Urinary bladder (tissue), 3 donors: ENCODE measurements at regions not wholly inside any gene's neighbourhood (a gene's known extent, or its start where the extent isn't known, plus 50 kb on each side); places are given as distances from the start of the nearest gene placed in this dataset.
A peak's percentile ranks its signal among the peaks of the same experiment; 100 is the strongest.

Experiments used
- DNase-seq: peaks from one replicate; pipeline ENCODE4 v3.0.0-alpha.2; 2015; ENCODE audit errors: extremely low spot score
- H3K27ac ChIP-seq: one replicate; pipeline ENCODE4 v1.5.1; 2013; ENCODE audit warnings: low read depth, mild to moderate bottlenecking, moderate library complexity
- H3K36me3 ChIP-seq: one replicate; pipeline ENCODE4 v1.6.1; 2013; ENCODE audit warnings: mild to moderate bottlenecking, moderate library complexity; ENCODE audit not compliant: insufficient read depth
- H3K4me1 ChIP-seq: one replicate; pipeline ENCODE4 v1.6.1; 2013; ENCODE audit warnings: mild to moderate bottlenecking, moderate library complexity; ENCODE audit not compliant: insufficient read depth
- H3K4me3 ChIP-seq: one replicate; pipeline ENCODE4 v1.5.1; 2013; ENCODE audit warnings: low read depth, low read length
- WGBS: extraction: QIAGEN DNeasy Blood & Tissue Kit; methylation state at CpG from one replicate; pipeline ENCODE4 v1.1.7; 2013; 5-methylcytosine and 5-hydroxymethylcytosine counted together
- donor health status: healthy with polysubstance abuse.
- donor health status: healthy.

DNA sequence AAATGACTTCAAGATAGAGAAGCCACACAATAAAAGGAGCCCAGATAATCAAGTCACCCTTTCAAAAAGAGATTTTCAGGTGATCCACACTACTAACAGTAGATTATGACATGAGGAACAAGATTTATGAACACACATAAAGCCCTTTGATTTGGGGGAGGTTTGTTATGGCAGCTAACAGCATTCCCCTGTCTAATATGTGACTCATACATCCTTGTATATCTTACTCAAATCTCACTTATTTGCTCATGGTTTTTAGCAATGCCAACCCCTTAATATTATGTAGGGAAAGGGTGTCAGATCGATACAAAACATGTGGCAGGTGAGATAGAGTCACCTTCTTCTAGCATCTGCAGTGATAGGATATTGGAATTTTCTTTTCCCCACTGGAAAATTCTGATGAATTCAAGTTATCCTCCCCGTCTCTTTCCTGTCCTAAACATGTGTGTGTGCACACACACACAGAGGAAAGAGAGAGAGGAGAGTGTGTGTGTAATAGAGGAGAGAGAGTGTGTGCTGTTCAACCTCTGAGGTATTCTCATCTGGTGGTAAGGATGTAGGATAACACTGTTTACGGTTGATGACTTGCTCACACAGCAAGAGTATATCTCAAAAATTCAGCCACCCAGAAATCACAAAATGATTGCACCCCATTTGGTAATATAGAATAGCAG, 319.9 kb downstream of the KCNC2 start:
- Histone ChIP-seq H3K36me3 (no peaks in the 10 kb centered on the region), H3K27ac (peak overlapping the region; percentile 2), H3K4me3 (no peak overlapping the region), H3K4me1 (no peaks in the 10 kb centered on the region)
- 26% methylated on average over 3 of the region's 3 CpGs for WGBS
- DNase-seq: no peak

DNA sequence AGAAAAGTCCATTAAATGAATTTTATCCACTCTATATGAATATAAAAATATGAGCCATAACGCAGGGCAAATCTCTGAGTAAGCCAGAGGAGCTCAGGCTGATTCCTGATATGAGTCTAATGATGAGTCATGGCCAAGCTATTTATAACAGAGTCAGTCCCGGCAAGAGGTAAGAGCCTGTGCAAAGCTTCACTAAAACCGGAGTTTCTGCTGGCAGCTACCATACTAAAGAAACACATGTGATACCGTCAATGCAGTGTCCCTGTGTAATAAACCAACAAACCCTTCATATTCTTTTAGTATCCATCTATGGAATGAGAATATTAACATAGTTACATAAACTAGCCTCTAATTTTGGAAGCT, 319.4 kb downstream of the KCNC2 start:
- no peaks in the 10 kb centered on the region for H3K4me1 ChIP-seq
- DNase-seq: peak; percentile 48
- no peaks in the 10 kb centered on the region for H3K36me3 ChIP-seq
- no peak overlapping the region for H3K4me3 ChIP-seq
- 7% methylated on average over 4 of the region's 4 CpGs for WGBS
- no peak overlapping the region for H3K27ac ChIP-seq

DNA sequence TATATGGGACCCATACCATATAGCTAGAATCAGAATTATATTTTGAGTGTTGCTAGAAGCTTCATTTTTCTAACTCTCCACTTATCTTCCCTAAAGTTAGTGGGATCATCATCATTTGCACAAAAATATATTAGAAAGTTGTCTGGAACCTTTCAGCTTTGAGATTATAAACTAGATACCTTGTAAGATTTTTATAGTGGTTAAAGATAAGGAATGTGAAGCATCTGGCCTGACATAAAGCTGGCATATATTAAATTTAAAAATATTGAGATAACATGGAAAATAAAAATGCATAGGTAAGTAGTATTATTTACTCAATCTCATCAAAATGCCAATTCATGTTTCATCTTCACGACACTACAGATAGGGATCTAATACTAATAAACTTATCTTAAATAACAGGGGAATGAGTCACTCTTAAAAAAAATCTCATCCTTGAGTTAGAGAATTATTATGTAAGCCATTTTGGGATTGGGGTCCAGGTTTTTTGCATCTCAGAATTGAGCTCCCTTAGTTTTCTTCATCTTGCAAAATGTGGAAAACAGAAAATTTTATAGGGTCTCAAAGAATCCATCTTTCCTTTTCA, 318.5 kb downstream of the KCNC2 start:
- H3K36me3 ChIP-seq: no peaks in the 10 kb centered on the region
- 39% methylated on average over 1 of the region's 1 CpG for WGBS
- no peak overlapping the region for H3K27ac ChIP-seq
- H3K4me1 ChIP-seq: no peaks in the 10 kb centered on the region
- H3K4me3 ChIP-seq: no peak overlapping the region
- no peak for DNase-seq

DNA sequence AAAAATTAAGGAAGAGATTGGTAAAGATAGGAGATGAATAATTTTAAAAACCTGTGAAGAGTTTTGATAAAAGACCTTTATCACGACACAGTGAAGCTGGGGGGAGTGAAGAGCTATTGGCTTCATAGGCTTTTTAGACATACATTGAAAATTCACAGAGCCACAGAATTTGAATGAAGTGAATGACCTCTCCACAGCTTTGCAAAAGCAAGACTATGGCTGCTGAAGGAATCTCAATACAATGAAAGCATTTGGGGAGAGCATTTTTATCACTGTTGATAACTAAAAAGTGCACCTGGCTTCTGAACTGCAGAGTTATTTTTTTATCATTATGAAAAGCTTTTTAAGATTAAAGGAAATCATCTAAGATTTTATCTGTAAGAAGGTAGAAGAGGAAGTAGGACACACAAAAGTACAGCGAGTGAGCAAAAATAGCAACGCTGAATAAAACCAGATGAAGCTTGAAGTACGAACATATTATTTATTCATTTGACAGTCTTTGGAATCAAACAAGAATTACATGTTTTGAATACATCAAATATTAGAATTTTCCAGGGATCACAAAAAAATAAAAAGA, 317.5 kb downstream of the KCNC2 start:
- H3K36me3 ChIP-seq: no peaks in the 10 kb centered on the region
- WGBS: 66% methylated on average over 4 of the region's 4 CpGs
- no peak overlapping the region for H3K27ac ChIP-seq
- DNase-seq: no peak
- no peak overlapping the region for H3K4me3 ChIP-seq
- no peaks in the 10 kb centered on the region for H3K4me1 ChIP-seq

DNA sequence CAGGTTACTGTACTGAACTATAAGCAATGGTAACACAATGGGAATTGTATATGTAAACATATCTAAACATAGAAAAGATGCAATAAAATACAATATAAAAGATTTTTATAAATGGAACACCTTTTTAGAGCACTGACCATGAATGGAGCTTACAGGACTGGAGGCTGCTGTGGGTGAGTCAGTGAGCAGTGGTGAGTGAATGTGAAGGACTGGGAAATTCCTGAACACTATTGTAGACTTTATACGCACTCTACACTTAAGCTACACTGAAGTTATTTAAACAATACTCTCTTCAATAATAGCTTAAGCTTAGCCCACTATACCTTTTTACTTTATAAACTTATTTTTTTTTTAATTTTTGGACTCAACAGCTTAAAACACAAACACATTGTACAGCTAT, 313.5 kb downstream of the KCNC2 start:
- WGBS: 83% methylated on average over 1 of the region's 1 CpG
- Histone ChIP-seq H3K4me1 (no peaks in the 10 kb centered on the region), H3K36me3 (no peaks in the 10 kb centered on the region), H3K4me3 (no peak overlapping the region), H3K27ac (no peak overlapping the region)
- no peak for DNase-seq

DNA sequence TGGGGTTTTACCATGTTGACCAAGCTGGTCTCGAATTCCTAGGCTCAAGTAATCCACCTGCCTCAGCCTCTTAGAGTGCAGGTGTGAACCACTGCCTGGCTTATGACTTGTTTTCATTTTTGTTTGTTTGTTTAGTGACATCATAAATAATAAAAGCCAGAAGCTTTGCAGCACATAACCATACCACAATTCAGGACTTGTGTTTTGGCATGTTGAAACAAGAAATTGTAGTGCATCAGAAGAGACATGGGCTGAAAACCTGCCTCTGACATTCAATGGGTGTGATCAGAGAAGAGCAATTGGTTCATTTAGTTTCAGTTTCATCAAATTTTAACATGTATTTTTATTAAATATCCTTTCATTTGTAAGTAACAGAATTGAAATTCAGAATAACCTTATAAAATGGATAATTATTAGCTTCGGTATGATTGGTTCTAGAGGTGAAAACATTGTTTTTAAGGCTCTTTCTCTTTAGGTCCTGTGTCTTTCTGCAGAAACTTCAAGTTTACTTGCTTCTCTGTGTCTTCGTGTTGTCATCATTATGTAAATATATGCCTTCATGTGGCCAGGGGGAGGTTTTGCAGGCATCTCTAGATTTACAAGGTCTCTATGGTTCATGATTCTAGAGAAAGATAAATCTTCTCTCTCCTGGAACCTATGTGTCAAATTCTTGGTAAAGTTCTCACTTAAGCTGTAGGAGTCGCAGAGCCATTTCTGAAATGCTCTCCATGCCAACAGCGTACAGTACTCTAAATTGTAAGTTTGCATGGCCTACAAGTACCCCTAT, 312.0 kb downstream of the KCNC2 start:
- no peak for DNase-seq
- H3K27ac ChIP-seq: no peak overlapping the region
- no peak overlapping the region for H3K4me3 ChIP-seq
- no peaks in the 10 kb centered on the region for H3K4me1 ChIP-seq
- WGBS: 86% methylated on average over 5 of the region's 5 CpGs
- H3K36me3 ChIP-seq: no peaks in the 10 kb centered on the region

DNA sequence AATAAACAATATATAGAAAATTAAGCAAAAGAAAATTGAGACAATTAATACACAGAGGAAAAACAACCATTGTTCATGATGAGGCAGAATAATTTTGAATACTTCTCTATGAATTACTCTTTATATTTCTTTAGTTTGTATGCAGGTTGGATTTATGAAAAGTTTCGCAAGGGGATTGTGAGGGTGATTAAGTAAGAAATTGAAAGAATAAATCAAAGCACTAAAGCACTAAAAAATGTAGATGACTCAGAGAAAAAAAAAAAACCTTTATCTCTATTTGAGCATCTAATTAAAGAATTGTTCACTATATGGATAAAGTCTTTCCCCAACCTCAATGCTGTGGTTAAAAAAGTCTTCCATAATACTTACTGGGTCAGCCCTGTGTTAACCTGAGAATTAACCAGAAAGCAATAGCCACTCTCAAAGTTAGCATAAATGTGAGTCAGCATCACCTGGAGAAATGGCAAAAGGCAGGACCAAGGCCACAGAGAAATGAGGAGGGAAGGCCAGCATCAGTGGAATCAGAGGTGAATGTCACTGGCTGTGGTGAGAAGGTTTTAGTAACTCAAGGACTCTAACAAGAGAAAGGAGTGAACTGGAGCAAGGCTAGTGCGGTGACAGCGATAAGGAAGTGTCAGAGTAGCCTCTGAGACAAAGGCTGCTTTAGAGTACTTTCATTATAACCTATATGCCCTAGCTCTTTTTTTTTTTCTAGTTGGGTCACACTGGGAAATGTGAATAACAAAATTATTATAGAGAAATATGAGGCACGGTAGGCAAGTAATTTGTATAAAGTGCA, 310.4 kb downstream of the KCNC2 start:
- H3K27ac ChIP-seq: no peak overlapping the region
- no peaks in the 10 kb centered on the region for H3K36me3 ChIP-seq
- WGBS: 85% methylated on average over 4 of the region's 4 CpGs
- DNase-seq: no peak
- H3K4me1 ChIP-seq: no peaks in the 10 kb centered on the region
- no peak overlapping the region for H3K4me3 ChIP-seq

DNA sequence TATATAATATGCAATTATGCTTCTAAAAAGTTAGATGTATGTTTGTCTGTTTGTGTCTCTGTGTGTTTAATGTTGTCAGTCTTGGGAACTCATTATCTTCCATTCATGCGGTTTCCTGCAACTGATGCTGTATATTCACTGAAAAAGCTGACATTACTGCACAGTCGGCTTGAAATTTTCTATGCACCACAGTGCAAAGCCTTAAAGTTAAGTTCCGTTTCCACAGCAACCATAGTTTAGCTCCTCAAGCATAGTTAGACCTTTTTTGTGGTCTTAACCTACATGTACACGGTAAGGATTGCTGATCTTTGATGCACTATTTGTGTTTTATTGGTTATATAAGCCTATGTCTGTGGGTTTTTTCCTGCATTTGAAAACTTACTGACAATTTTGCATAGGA, 309.4 kb downstream of the KCNC2 start:
- Histone ChIP-seq H3K4me3 (no peak overlapping the region), H3K36me3 (no peaks in the 10 kb centered on the region), H3K27ac (no peak overlapping the region), H3K4me1 (no peaks in the 10 kb centered on the region)
- 71% methylated on average over 4 of the region's 4 CpGs for WGBS
- no peak for DNase-seq

DNA sequence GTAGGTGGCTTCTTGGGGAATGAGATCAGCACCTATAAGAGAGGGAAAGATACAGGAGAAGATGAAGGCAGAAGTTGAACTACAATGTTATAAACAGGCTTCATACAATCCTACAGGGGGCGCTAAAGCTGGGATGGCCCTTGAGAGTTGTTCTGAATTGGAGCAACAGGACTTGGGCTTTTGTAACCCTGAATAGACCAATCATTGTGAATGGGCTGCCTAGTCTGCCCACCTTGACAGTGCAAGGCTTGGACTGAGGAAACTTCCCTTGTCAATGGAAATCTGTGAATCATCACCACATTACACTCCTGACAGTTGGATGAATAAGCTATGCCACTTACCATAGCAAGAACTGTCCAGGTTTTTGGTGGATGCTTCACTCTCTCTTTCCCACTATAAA, 306.1 kb downstream of the KCNC2 start:
- Histone ChIP-seq H3K27ac (no peak overlapping the region), H3K4me3 (no peak overlapping the region), H3K4me1 (no peaks in the 10 kb centered on the region), H3K36me3 (no peaks in the 10 kb centered on the region)
- 4% methylated on average over 1 of the region's 1 CpG for WGBS
- no peak for DNase-seq

DNA sequence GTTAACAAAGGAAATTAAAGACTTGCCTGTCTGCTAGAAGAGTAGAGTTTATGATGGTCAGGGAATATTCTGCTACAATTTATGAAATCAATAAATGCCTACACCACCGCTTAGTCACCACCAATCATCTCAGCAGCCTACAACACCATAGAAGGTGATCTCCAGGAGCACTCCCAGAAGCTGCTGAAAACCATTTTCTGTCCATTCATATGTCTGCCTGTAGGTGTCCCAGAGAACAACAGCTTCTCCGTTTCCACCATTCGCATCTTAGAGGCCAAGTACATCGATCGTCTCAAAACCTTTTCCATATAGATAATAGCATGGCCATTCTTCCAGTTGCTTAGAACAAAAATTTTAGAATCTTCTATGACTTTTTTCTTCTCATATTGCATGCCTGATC, 303.4 kb downstream of the KCNC2 start:
- WGBS: 87% methylated on average over 5 of the region's 5 CpGs
- no peak overlapping the region for H3K4me3 ChIP-seq
- DNase-seq: no peak
- H3K27ac ChIP-seq: no peak overlapping the region
- no peaks in the 10 kb centered on the region for H3K4me1 ChIP-seq
- H3K36me3 ChIP-seq: no peaks in the 10 kb centered on the region

DNA sequence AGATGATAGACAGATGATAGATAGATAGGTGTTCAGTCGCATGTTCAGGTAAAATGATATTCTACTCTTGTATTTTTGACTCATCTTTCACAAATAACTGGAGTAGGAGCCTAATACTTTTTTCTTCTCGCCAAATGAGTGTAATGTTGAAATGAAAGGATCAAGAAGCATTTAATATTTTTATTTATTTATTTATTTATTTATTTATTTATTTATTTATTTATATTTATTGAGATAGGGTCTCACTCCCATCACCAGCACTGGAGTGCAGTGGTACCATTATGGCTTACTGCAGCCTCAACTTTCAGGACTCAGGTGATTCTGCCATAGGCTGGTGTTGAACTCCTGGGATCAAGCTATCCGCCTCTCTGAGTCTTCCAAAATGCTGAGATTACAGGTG, 298.8 kb downstream of the KCNC2 start:
- 93% methylated on average over 3 of the region's 3 CpGs for WGBS
- H3K27ac ChIP-seq: no peak overlapping the region
- no peaks in the 10 kb centered on the region for H3K4me1 ChIP-seq
- H3K36me3 ChIP-seq: no peaks in the 10 kb centered on the region
- no peak for DNase-seq
- H3K4me3 ChIP-seq: no peak overlapping the region

DNA sequence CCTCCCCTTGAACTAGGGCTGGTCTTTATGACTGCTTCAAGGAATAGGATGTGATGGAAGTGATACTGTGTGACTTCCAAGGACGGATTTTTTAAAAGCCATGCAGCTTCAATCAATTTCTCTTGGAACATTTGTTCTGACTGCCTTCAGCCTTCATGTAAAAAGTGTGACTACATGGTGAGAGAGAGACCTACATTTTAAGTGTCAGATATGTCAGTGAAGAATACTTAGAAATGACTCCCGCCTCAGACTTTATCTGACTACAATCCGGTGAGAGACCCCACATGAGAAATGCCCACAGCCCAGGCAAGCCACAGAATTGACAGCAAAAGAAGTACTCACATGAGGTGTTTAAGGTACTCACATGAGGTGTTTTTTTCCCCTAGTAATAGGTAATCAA, 295.3 kb downstream of the KCNC2 start:
- Histone ChIP-seq H3K4me3 (no peak overlapping the region), H3K27ac (no peak overlapping the region), H3K36me3 (no peaks in the 10 kb centered on the region), H3K4me1 (no peaks in the 10 kb centered on the region)
- 53% methylated on average over 3 of the region's 3 CpGs for WGBS
- no peak for DNase-seq

DNA sequence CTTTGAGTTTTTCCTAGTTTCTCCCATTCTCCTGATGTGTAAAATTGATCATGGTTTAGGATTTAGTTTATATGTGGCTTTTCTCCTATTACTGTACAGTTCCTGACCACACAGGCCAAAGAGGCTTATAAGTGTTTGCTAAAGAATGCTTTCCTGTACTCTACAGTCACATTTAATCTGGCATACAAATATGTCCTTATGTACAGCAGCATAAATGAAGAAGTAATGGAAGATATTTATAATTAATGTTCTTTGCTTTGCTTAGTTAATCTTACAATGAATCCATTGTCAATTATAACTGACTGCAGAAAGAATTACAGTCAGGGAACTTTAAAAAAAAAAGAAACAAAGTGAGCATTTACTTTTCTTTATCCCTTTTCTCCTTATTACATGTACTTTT, 293.9 kb downstream of the KCNC2 start:
- Histone ChIP-seq H3K36me3 (no peaks in the 10 kb centered on the region), H3K4me3 (no peak overlapping the region), H3K4me1 (no peaks in the 10 kb centered on the region), H3K27ac (no peak overlapping the region)
- no peak for DNase-seq
